Activated naive CD8-positive, alpha-beta T cell treated with anti-CD3 and anti-CD28 coated beads for 36 hours (primary cell): ENCODE measurements at regions not wholly inside any gene's neighbourhood (a gene's known extent, or its start where the extent isn't known, plus 50 kb on each side); places are given as distances from the start of the nearest gene placed in this dataset.
"Not testable (repeated sequence)": the region's sequence is repeated elsewhere in the genome, so short reads cannot be mapped to it uniquely, and the experiment has no call there.

Experiments
- DNase-seq: peaks from one replicate; pipeline ENCODE4 v3.0.0; 2021
- H3K27ac Mint-ChIP-seq: one replicate; pipeline ENCODE4 v1.8.0; 2022; ENCODE audit warnings: mild to moderate bottlenecking, moderate library complexity, mixed read lengths
- H3K27me3 Mint-ChIP-seq: one replicate; pipeline ENCODE4 v1.8.0; 2022; ENCODE audit warnings: mild to moderate bottlenecking, mixed read lengths
- H3K36me3 Mint-ChIP-seq: one replicate; pipeline ENCODE4 v1.8.0; 2021; ENCODE audit warnings: mild to moderate bottlenecking, mixed read lengths
- H3K4me1 Mint-ChIP-seq: one replicate; pipeline ENCODE4 v1.8.0; 2021; ENCODE audit warnings: mixed read lengths
- H3K4me3 Mint-ChIP-seq: one replicate; pipeline ENCODE4 v1.8.0; 2022; ENCODE audit warnings: mild to moderate bottlenecking, moderate library complexity, mixed read lengths
- H3K9me3 Mint-ChIP-seq: one replicate; pipeline ENCODE4 v1.8.0; 2022; ENCODE audit warnings: mixed read lengths

GRCh38 chr5:93997562-93997961, 256.2 kb upstream of the POU5F2 start:
- Mint-ChIP-seq H3K9me3 (peaks cover 9% of the 10 kb centered on the region), H3K36me3 (peaks cover 30% of the 10 kb centered on the region), H3K4me1 (peaks cover 11% of the 10 kb centered on the region), H3K27me3 (no peaks in the 10 kb centered on the region), H3K4me3 (no peak overlapping the region), H3K27ac (no peak overlapping the region)
- DNase-seq = no peak

GRCh38 chr5:93995126-93995621, 253.8 kb upstream of the POU5F2 start:
- no peak for DNase-seq
- H3K9me3 Mint-ChIP-seq = no peaks in the 10 kb centered on the region
- H3K4me3 Mint-ChIP-seq = no peak overlapping the region
- H3K36me3 Mint-ChIP-seq = peaks cover 16% of the 10 kb centered on the region
- H3K4me1 Mint-ChIP-seq = peaks cover 14% of the 10 kb centered on the region
- H3K27ac Mint-ChIP-seq = no peak overlapping the region
- no peaks in the 10 kb centered on the region for H3K27me3 Mint-ChIP-seq

- Mint-ChIP-seq H3K27ac (no peak overlapping the region), H3K4me1 (peaks cover 14% of the 10 kb centered on the region), H3K4me3 (no peak overlapping the region)
Measured at GRCh38 chr5:93993161-93993560, 251.8 kb upstream of the POU5F2 start.

GRCh38 chr5:93990504-93991070, 249.2 kb upstream of the POU5F2 start:
- no peak overlapping the region for H3K27ac Mint-ChIP-seq
- H3K9me3 Mint-ChIP-seq = peaks cover 3% of the 10 kb centered on the region
- no peak overlapping the region for H3K4me3 Mint-ChIP-seq
- H3K27me3 Mint-ChIP-seq = no peaks in the 10 kb centered on the region
- peaks cover 12% of the 10 kb centered on the region for H3K4me1 Mint-ChIP-seq
- DNase-seq = no peak
- H3K36me3 Mint-ChIP-seq = peaks cover 27% of the 10 kb centered on the region

More at GRCh38 chr5:93993161-93993560, 251.8 kb upstream of the POU5F2 start:
- Mint-ChIP-seq H3K27me3 (no peaks in the 10 kb centered on the region), H3K36me3 (peaks cover 18% of the 10 kb centered on the region), H3K9me3 (no peaks in the 10 kb centered on the region)
- no peak for DNase-seq

- H3K4me3 Mint-ChIP-seq, H3K27ac Mint-ChIP-seq, H3K4me1 Mint-ChIP-seq, DNase-seq, H3K9me3 Mint-ChIP-seq, H3K27me3 Mint-ChIP-seq: not testable (repeated sequence)
- peaks cover 34% of the 10 kb centered on the region for H3K36me3 Mint-ChIP-seq
Measured at GRCh38 chr5:93985940-93986570, 244.7 kb upstream of the POU5F2 start.

GRCh38 chr5:93978222-93978621, 236.8 kb upstream of the POU5F2 start:
- Mint-ChIP-seq H3K27ac (no peak overlapping the region), H3K9me3 (peaks cover 39% of the 10 kb centered on the region), H3K36me3 (peaks cover 64% of the 10 kb centered on the region)

GRCh38 chr5:93967923-93968322, 226.5 kb upstream of the POU5F2 start:
- H3K4me1 Mint-ChIP-seq = no peaks in the 10 kb centered on the region
- no peak overlapping the region for H3K4me3 Mint-ChIP-seq
- no peak overlapping the region for H3K27ac Mint-ChIP-seq

More at GRCh38 chr5:93978222-93978621, 236.8 kb upstream of the POU5F2 start:
- no peak overlapping the region for H3K4me3 Mint-ChIP-seq
- no peak for DNase-seq
- H3K27me3 Mint-ChIP-seq = no peaks in the 10 kb centered on the region
- H3K4me1 Mint-ChIP-seq = no peaks in the 10 kb centered on the region

GRCh38 chr5:93964421-93964820, 223.0 kb upstream of the POU5F2 start:
- H3K27me3 Mint-ChIP-seq = no peaks in the 10 kb centered on the region
- no peaks in the 10 kb centered on the region for H3K4me1 Mint-ChIP-seq
- H3K27ac Mint-ChIP-seq = no peak overlapping the region
- H3K36me3 Mint-ChIP-seq = peaks cover 20% of the 10 kb centered on the region
- no peak overlapping the region for H3K4me3 Mint-ChIP-seq
- no peak for DNase-seq
- peaks cover 9% of the 10 kb centered on the region for H3K9me3 Mint-ChIP-seq

More at GRCh38 chr5:93967923-93968322, 226.5 kb upstream of the POU5F2 start:
- H3K36me3 Mint-ChIP-seq = peaks cover 28% of the 10 kb centered on the region
- DNase-seq = no peak
- no peaks in the 10 kb centered on the region for H3K27me3 Mint-ChIP-seq
- peaks cover 14% of the 10 kb centered on the region for H3K9me3 Mint-ChIP-seq

GRCh38 chr5:93960042-93960441, 218.6 kb upstream of the POU5F2 start:
- Mint-ChIP-seq H3K36me3 (peaks cover 8% of the 10 kb centered on the region), H3K9me3 (no peaks in the 10 kb centered on the region), H3K27me3 (no peaks in the 10 kb centered on the region), H3K27ac (no peak overlapping the region), H3K4me1 (no peaks in the 10 kb centered on the region), H3K4me3 (no peak overlapping the region)
- DNase-seq = no peak

- Mint-ChIP-seq H3K27me3 (no peaks in the 10 kb centered on the region), H3K27ac (no peak overlapping the region), H3K4me1 (no peaks in the 10 kb centered on the region), H3K36me3 (peaks cover 33% of the 10 kb centered on the region), H3K9me3 (no peaks in the 10 kb centered on the region), H3K4me3 (no peak overlapping the region)
- DNase-seq = no peak
Measured at GRCh38 chr5:93956006-93956405, 214.6 kb upstream of the POU5F2 start.

GRCh38 chr5:93954421-93955069, 213.1 kb upstream of the POU5F2 start:
- no peak overlapping the region for H3K27ac Mint-ChIP-seq

GRCh38 chr5:93953442-93953841, 212.0 kb upstream of the POU5F2 start:
- Mint-ChIP-seq H3K4me3 (no peak overlapping the region), H3K27ac (no peak overlapping the region), H3K9me3 (peaks cover 6% of the 10 kb centered on the region), H3K27me3 (no peaks in the 10 kb centered on the region), H3K4me1 (no peaks in the 10 kb centered on the region), H3K36me3 (peaks cover 45% of the 10 kb centered on the region)
- no peak for DNase-seq

More at GRCh38 chr5:93954421-93955069, 213.1 kb upstream of the POU5F2 start:
- H3K4me3 Mint-ChIP-seq = no peak overlapping the region
- H3K27me3 Mint-ChIP-seq = no peaks in the 10 kb centered on the region
- peaks cover 5% of the 10 kb centered on the region for H3K9me3 Mint-ChIP-seq
- H3K4me1 Mint-ChIP-seq = no peaks in the 10 kb centered on the region
- H3K36me3 Mint-ChIP-seq = peaks cover 42% of the 10 kb centered on the region
- DNase-seq = no peak

- peaks cover 6% of the 10 kb centered on the region for H3K4me1 Mint-ChIP-seq
- H3K4me3 Mint-ChIP-seq = no peak overlapping the region
- no peak for DNase-seq
- H3K27me3 Mint-ChIP-seq = no peaks in the 10 kb centered on the region
- H3K36me3 Mint-ChIP-seq = peaks cover 8% of the 10 kb centered on the region
- H3K9me3 Mint-ChIP-seq = no peaks in the 10 kb centered on the region
- no peak overlapping the region for H3K27ac Mint-ChIP-seq
Measured at GRCh38 chr5:93941897-93942296, 200.5 kb upstream of the POU5F2 start.

GRCh38 chr5:93933269-93933668, 191.9 kb upstream of the POU5F2 start:
- H3K9me3 Mint-ChIP-seq, H3K27me3 Mint-ChIP-seq, H3K4me3 Mint-ChIP-seq, H3K27ac Mint-ChIP-seq, DNase-seq, H3K4me1 Mint-ChIP-seq: not testable (repeated sequence)
- H3K36me3 Mint-ChIP-seq = peaks cover 22% of the 10 kb centered on the region

GRCh38 chr5:93930098-93930497, 188.7 kb upstream of the POU5F2 start:
- no peak for DNase-seq
- H3K36me3 Mint-ChIP-seq = peaks cover 21% of the 10 kb centered on the region
- no peak overlapping the region for H3K27ac Mint-ChIP-seq
- H3K4me3 Mint-ChIP-seq = no peak overlapping the region
- H3K27me3 Mint-ChIP-seq = no peaks in the 10 kb centered on the region
- H3K9me3 Mint-ChIP-seq = peaks cover 2% of the 10 kb centered on the region
- H3K4me1 Mint-ChIP-seq = peaks cover 3% of the 10 kb centered on the region
